ENCODE measurements at regions not wholly inside any gene's neighbourhood (a gene's known extent, or its start where the extent isn't known, plus 50 kb on each side); places are given as distances from the start of the nearest gene placed in this dataset.

- TF ChIP-seq ZNF341 (tag by site-specific recombination; IDR thresholded peaks at IDR 0.05; ENCODE audit: low read depth) (no peak), CTCF (tag by site-specific recombination; IDR thresholded peaks at IDR 0.05) (no peak), ZNF239 (tag by site-specific recombination; IDR thresholded peaks at IDR 0.05) (no peak), ZNF629 (tag by site-specific recombination; IDR thresholded peaks at IDR 0.05) (no peak), SALL2 (tag by site-specific recombination; IDR thresholded peaks at IDR 0.05; ENCODE audit: borderline replicate concordance) (no peak), ZNF302 (tag by site-specific recombination; IDR thresholded peaks at IDR 0.05; ENCODE audit: low read depth) (no peak), PBX3 (CRISPR knock-in tag; IDR thresholded peaks at IDR 0.05) (no peak)
- TF ChIP-seq, protein P1, sequence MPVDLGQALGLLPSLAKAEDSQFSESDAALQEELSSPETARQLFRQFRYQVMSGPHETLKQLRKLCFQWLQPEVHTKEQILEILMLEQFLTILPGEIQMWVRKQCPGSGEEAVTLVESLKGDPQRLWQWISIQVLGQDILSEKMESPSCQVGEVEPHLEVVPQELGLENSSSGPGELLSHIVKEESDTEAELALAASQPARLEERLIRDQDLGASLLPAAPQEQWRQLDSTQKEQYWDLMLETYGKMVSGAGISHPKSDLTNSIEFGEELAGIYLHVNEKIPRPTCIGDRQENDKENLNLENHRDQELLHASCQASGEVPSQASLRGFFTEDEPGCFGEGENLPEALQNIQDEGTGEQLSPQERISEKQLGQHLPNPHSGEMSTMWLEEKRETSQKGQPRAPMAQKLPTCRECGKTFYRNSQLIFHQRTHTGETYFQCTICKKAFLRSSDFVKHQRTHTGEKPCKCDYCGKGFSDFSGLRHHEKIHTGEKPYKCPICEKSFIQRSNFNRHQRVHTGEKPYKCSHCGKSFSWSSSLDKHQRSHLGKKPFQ (tag by site-specific recombination; IDR thresholded peaks at IDR 0.05), result no peak
Measured at GRCh38 chr19:28876609-28877123, 336.3 kb downstream of the UQCRFS1 start.
